ENCODE measurements at regions not wholly inside any gene's neighbourhood (a gene's known extent, or its start where the extent isn't known, plus 50 kb on each side); places are given as distances from the start of the nearest gene placed in this dataset.
"Not testable (repeated sequence)": the region's sequence is repeated elsewhere in the genome, so short reads cannot be mapped to it uniquely, and the experiment has no call there.

DNA sequence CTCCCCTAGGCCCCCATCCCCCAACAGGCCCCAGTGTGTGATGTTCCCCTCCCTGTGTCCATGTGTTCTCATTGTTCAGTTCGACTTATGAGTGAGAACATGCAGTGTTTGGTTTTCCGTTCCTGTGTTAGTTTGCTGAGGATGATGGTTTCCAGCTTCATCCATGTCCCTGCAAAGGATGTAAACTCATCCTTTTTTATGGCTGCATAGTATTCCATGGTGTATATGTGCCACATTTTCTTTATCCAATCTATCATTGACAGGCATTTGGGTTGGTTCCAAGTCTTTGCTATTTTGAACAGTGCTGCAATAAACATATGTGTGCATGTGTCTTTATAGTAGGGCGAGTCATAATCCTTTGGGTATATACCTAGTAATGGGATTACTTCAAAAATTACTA, 295.8 kb upstream of the NUDT12 start:
- CTCF ChIA-PET; H3K27me3 Mint-ChIP-seq (ENCODE audit: low read depth); H3K4me1 Mint-ChIP-seq (ENCODE audit: low read depth); H3K4me3 Mint-ChIP-seq; intact Hi-C loops (cut with micrococcal nuclease); H3K36me3 Mint-ChIP-seq (ENCODE audit: low read depth); H3K27ac Mint-ChIP-seq; DNase-seq; H3K9me3 Mint-ChIP-seq: not testable (repeated sequence)

DNA sequence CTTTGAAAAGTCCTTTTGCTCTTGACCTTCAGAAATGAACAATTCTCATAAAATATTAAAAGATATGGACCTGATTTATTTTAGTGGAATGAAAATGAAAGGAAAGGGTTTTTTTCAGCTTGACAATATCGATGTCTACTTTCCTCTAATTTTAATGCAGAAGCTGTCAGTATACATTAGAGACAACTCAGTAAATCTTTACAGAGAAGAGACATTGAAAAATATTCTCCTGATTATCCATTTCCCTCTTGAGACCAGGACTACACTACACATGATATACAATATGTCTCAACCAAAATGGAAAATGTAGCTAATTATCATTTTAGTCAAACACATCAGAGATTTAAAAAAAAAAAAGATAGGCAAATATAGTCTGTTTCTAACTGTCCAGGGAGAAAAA, 288.5 kb upstream of the NUDT12 start:
- no peak overlapping the region for H3K4me3 Mint-ChIP-seq
- CTCF ChIA-PET = interaction anchor here (0.7 kb wide), 1 partner anchor 1215 kb away, joined by 3 read pairs; no protein-coding TSS in a partner anchor

DNA sequence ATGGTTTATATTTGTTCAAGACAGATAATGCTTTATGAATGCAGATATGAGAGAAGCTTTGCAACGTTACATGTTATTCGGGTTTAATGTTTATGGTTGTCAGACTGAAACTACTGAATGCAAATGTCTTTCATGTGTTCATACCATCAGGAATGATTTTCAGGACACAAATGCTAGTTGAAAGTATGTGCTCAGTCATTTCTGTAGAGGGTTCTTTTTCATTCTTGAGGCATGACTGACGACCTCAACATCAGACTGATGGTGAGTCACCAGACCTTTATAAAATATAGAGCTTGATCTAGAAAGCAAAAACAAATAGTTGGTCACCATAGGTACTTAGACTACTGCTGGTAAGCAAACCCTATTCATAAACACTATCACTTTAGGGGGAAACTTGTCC, 287.3 kb upstream of the NUDT12 start:
- intact Hi-C loops (cut with micrococcal nuclease) = no loop called here
- Mint-ChIP-seq H3K4me3 (no peak overlapping the region), H3K36me3 (ENCODE audit: low read depth) (no peaks in the 10 kb centered on the region), H3K4me1 (ENCODE audit: low read depth) (no peaks in the 10 kb centered on the region), H3K27me3 (ENCODE audit: low read depth) (no peaks in the 10 kb centered on the region), H3K9me3 (no peaks in the 10 kb centered on the region), H3K27ac (no peak overlapping the region)
- CTCF ChIA-PET = no interaction called here
- DNase-seq = no peak

More for the DNA sequence above, 288.5 kb upstream of the NUDT12 start:
- no peaks in the 10 kb centered on the region for H3K4me1 Mint-ChIP-seq (ENCODE audit: low read depth)
- intact Hi-C loops (cut with micrococcal nuclease) = no loop called here
- no peak overlapping the region for H3K27ac Mint-ChIP-seq
- no peaks in the 10 kb centered on the region for H3K9me3 Mint-ChIP-seq
- no peak for DNase-seq
- no peaks in the 10 kb centered on the region for H3K27me3 Mint-ChIP-seq (ENCODE audit: low read depth)
- H3K36me3 Mint-ChIP-seq (ENCODE audit: low read depth) = no peaks in the 10 kb centered on the region

DNA sequence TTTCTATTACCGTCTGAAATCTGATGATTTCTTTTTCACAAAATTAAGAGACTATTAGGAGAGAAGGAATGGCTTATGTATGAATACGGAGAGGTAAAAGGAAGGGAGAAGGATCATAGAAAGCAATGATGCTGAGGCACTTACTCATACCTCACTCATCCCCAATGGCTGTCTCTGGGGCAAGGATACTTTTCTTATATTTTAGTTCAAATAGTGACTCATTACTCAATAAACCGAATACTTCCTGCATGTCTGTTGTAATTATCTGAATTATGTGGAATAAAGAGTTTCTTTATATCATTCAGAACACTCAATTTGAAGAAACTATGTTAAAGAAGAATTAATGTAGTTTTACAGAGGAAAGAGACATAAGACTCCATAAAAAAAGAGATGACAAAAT, 284.5 kb upstream of the NUDT12 start:
- intact Hi-C loops (cut with micrococcal nuclease) = no loop called here
- Mint-ChIP-seq H3K9me3 (no peaks in the 10 kb centered on the region), H3K4me1 (ENCODE audit: low read depth) (no peaks in the 10 kb centered on the region), H3K36me3 (ENCODE audit: low read depth) (no peaks in the 10 kb centered on the region), H3K27me3 (ENCODE audit: low read depth) (no peaks in the 10 kb centered on the region), H3K4me3 (no peak overlapping the region), H3K27ac (no peak overlapping the region)
- no peak for DNase-seq
- CTCF ChIA-PET = no interaction called here

DNA sequence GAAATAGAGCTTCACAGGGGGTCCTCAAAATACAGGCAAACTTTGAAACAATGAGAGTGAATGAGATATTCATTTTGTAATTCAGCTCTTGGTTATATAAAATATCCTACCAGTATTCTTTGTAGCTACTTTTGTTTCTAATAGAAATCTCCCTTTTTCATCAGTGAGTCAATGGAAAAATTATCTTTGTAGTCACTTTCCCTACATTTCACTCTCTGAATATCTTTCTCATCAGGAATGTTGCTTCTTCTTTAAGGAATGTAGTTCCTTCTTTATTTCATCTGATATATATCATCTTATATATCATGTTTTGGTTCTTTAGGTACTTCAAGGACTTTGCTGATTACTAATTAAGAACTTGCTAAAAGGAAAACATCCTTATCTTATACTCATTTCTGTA, 280.3 kb upstream of the NUDT12 start:
- no peaks in the 10 kb centered on the region for H3K9me3 Mint-ChIP-seq
- H3K4me1 Mint-ChIP-seq (ENCODE audit: low read depth) = no peaks in the 10 kb centered on the region
- H3K36me3 Mint-ChIP-seq (ENCODE audit: low read depth) = no peaks in the 10 kb centered on the region
- CTCF ChIA-PET = no interaction called here
- intact Hi-C loops (cut with micrococcal nuclease) = no loop called here
- no peak for DNase-seq
- no peak overlapping the region for H3K27ac Mint-ChIP-seq
- no peak overlapping the region for H3K4me3 Mint-ChIP-seq
- no peaks in the 10 kb centered on the region for H3K27me3 Mint-ChIP-seq (ENCODE audit: low read depth)

DNA sequence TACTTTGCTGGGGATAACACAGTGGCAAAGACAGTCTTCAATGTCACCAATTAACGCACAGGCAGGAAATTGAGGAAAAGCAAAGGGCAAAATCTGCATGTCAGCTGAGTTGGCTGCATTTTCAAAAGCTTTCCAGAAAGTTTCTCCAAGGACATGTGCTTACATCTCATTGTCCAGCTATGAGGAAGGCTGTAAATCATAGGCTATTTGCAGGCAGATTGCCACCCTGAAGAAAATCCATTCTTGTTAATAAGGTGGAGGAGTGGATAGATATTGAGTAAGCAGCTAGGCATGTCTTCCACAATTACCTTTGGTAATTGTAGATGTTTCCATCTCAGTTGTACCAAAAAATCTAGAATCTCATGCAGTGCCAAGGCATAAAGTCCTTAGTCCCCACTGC, 278.0 kb upstream of the NUDT12 start:
- no peaks in the 10 kb centered on the region for H3K36me3 Mint-ChIP-seq (ENCODE audit: low read depth)
- intact Hi-C loops (cut with micrococcal nuclease) = no loop called here
- H3K9me3 Mint-ChIP-seq = peaks cover 1% of the 10 kb centered on the region
- no peak for DNase-seq
- H3K4me3 Mint-ChIP-seq = no peak overlapping the region
- no peaks in the 10 kb centered on the region for H3K4me1 Mint-ChIP-seq (ENCODE audit: low read depth)
- no peak overlapping the region for H3K27ac Mint-ChIP-seq
- H3K27me3 Mint-ChIP-seq (ENCODE audit: low read depth) = no peaks in the 10 kb centered on the region
- CTCF ChIA-PET = no interaction called here

DNA sequence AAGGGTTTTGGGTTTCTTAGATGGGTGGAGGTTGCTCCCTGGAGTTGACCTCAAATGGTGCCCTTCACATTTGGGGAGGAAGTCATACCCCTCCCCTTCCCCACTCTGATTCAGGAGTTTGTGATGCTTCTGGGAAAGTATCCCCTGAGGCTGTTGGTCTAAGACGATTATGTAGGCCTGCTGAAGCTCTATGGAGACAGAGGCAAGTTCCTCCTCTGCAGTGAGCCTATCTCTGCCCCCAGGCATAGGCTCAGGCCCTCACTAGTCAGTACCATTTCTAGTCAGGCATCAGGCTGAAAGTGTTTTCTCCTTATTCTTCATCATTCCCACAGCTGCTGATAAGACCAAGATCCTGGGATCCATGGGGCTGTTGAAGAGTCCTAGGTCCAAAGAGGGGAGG, 271.6 kb upstream of the NUDT12 start:
- no peak overlapping the region for H3K4me3 Mint-ChIP-seq
- no peak overlapping the region for H3K27ac Mint-ChIP-seq
- no peaks in the 10 kb centered on the region for H3K36me3 Mint-ChIP-seq (ENCODE audit: low read depth)
- H3K27me3 Mint-ChIP-seq (ENCODE audit: low read depth) = no peaks in the 10 kb centered on the region
- no peaks in the 10 kb centered on the region for H3K4me1 Mint-ChIP-seq (ENCODE audit: low read depth)
- intact Hi-C loops (cut with micrococcal nuclease) = no loop called here
- H3K9me3 Mint-ChIP-seq = peaks cover 1% of the 10 kb centered on the region
- DNase-seq = no peak
- CTCF ChIA-PET = no interaction called here

DNA sequence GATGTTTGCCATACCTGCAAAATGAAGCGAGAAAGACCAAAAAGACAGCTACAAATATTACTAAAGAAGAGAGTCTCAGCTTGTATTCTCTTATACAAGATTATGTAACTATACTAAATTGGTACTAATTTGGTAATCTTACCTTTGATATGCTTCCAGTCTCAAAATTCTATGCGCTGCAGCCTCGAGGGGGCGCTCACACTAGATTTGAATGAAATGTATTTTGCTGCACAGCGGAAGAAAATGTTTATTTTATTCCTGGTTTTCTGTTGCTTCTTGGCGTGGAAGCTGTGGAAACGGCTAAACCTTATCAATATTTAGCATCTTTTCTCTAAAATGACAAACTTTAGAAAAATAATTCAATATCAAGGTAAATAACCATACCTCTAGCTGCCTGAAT, 267.0 kb upstream of the NUDT12 start:
- Mint-ChIP-seq H3K4me3 (no peak overlapping the region), H3K27ac (no peak overlapping the region), H3K27me3 (ENCODE audit: low read depth) (no peaks in the 10 kb centered on the region), H3K36me3 (ENCODE audit: low read depth) (no peaks in the 10 kb centered on the region), H3K9me3 (peaks cover 4% of the 10 kb centered on the region), H3K4me1 (ENCODE audit: low read depth) (no peaks in the 10 kb centered on the region)
- CTCF ChIA-PET = no interaction called here
- intact Hi-C loops (cut with micrococcal nuclease) = no loop called here
- no peak for DNase-seq

DNA sequence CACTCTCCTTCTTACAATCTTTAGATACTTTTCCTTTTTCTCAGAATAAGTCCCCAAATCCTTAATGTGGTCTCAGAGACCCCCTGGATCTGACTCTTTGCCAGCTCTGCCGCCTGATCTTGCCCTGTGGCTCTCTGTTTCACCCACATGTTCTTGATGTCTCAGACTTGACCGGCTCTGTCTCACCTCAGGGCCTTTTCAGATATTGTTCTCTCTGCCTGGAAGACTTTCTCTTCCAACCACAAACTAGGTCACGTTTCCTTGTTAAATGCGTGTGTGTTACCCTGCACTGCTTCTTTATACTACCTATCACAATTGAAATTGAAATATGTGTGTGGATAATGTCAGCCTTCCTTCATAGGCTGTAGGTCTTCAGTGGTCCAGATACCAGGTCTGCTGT, 265.4 kb upstream of the NUDT12 start:
- no peaks in the 10 kb centered on the region for H3K36me3 Mint-ChIP-seq (ENCODE audit: low read depth)
- peaks cover 4% of the 10 kb centered on the region for H3K9me3 Mint-ChIP-seq
- H3K27me3 Mint-ChIP-seq (ENCODE audit: low read depth) = no peaks in the 10 kb centered on the region
- CTCF ChIA-PET = no interaction called here
- no peak for DNase-seq
- no peak overlapping the region for H3K4me3 Mint-ChIP-seq
- no peak overlapping the region for H3K27ac Mint-ChIP-seq
- intact Hi-C loops (cut with micrococcal nuclease) = no loop called here
- H3K4me1 Mint-ChIP-seq (ENCODE audit: low read depth) = no peaks in the 10 kb centered on the region

DNA sequence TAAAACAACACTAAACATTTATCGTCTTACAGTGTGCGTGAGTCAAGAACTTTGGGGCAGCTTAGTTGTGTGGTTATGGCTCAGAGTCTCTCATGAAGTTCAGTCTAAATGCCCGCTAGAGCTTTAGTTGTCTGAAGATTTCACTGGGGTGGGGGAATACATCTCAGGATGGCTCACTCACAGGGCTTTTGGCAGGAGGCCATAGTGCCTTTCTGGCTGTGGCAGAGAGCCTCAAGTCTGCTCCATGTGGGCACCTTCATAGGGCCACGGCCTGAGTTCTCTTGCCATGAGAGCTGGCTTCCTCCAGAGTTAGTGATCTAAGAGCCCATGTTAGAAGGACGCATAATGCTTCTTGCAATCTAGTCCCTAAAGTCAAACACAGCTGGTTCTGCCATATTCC, 258.8 kb upstream of the NUDT12 start:
- peaks cover 4% of the 10 kb centered on the region for H3K9me3 Mint-ChIP-seq
- no peak overlapping the region for H3K4me3 Mint-ChIP-seq
- H3K27ac Mint-ChIP-seq = no peak overlapping the region
- H3K36me3 Mint-ChIP-seq (ENCODE audit: low read depth) = no peaks in the 10 kb centered on the region
- CTCF ChIA-PET = no interaction called here
- no peaks in the 10 kb centered on the region for H3K27me3 Mint-ChIP-seq (ENCODE audit: low read depth)
- no peak for DNase-seq
- H3K4me1 Mint-ChIP-seq (ENCODE audit: low read depth) = no peaks in the 10 kb centered on the region
- intact Hi-C loops (cut with micrococcal nuclease) = no loop called here

DNA sequence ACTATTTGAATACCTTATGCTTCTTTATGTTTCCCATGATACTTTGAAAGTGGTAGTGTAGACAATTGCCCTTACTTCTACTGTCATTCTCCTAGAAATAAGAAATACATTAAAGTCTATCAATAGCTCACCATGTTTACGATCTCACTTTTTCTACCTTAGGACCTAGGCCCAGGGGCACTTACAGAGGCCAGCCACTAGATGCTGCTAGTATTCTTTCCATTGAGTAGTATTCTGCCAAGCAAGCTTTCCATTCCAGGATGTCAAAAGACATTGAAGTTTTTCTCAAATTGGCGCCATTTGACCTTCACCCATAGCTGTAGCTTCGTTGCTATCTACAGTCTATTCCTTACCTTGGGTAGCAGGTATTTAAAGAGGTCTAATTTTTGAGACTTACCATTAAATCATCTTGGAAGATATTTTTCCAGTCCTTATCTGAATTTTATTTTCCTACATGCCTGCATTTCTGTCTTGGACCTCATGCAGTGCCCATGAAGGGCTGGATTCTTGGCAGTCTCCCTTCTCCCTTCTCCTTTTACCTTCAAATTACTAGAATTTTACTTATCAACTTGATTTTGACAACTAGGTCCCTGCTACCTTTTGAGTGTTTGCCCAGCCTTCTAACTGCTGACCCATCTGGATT, 246.0 kb upstream of the NUDT12 start:
- intact Hi-C loops (cut with micrococcal nuclease) = no loop called here
- CTCF ChIA-PET = interaction anchor here (0.6 kb wide), 1 partner anchor 89 kb away, joined by 5 read pairs; no protein-coding TSS in a partner anchor
- no peak overlapping the region for H3K4me3 Mint-ChIP-seq
- H3K27ac Mint-ChIP-seq = no peak overlapping the region
- no peak for DNase-seq
- no peaks in the 10 kb centered on the region for H3K36me3 Mint-ChIP-seq (ENCODE audit: low read depth)
- H3K9me3 Mint-ChIP-seq = no peaks in the 10 kb centered on the region
- no peaks in the 10 kb centered on the region for H3K27me3 Mint-ChIP-seq (ENCODE audit: low read depth)
- no peaks in the 10 kb centered on the region for H3K4me1 Mint-ChIP-seq (ENCODE audit: low read depth)

DNA sequence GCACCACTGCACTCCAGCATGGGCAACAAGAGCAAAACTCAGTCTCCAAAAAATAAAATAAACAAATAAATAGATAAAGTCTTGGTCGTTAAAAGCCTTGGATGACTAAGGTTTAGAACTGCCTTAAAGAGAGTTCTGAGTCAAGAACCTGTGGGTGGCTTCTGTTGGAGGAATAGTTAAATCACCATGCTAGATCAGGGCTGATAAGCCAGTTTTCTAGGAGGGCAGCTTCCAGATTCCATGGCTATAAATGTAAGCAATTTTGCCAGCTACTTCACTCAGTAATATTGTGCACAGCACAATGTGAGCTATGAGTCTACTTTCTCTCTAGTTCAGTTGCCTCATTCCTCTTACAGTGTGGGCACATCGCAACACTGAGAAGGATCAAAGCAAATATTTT, 242.1 kb upstream of the NUDT12 start:
- CTCF ChIA-PET = interaction anchor here (0.6 kb wide), 1 partner anchor 134 kb away, joined by 4 read pairs; no protein-coding TSS in a partner anchor
- intact Hi-C loops (cut with micrococcal nuclease) = no loop called here
- Mint-ChIP-seq H3K27me3 (ENCODE audit: low read depth) (no peaks in the 10 kb centered on the region), H3K4me1 (ENCODE audit: low read depth) (no peaks in the 10 kb centered on the region), H3K36me3 (ENCODE audit: low read depth) (no peaks in the 10 kb centered on the region), H3K4me3 (no peak overlapping the region), H3K9me3 (peaks cover 2% of the 10 kb centered on the region), H3K27ac (no peak overlapping the region)
- no peak for DNase-seq

DNA sequence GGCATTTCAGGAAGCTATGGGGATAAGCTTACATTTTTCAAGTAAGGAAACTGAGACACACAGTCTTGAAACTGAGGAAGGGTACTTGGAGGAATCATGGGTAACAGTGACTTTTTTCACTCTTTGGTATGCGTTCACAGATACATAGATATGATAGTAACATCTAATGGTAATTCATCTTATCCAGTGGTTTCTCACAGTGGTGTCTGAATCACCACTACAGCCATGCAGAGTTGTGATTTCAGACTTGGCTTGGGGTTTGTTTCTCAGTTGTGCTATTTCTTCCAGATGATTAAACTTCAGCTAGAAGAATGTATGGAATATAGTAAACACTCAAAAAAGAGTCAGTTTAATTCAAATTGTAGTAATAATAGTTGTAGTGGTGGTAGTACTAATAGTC, 239.1 kb upstream of the NUDT12 start:
- no peak overlapping the region for H3K4me3 Mint-ChIP-seq
- CTCF ChIA-PET = no interaction called here
- H3K4me1 Mint-ChIP-seq (ENCODE audit: low read depth) = no peaks in the 10 kb centered on the region
- no peaks in the 10 kb centered on the region for H3K27me3 Mint-ChIP-seq (ENCODE audit: low read depth)
- H3K27ac Mint-ChIP-seq = no peak overlapping the region
- H3K36me3 Mint-ChIP-seq (ENCODE audit: low read depth) = no peaks in the 10 kb centered on the region
- DNase-seq = no peak
- H3K9me3 Mint-ChIP-seq = peaks cover 3% of the 10 kb centered on the region
- intact Hi-C loops (cut with micrococcal nuclease) = no loop called here

Measured in activated naive CD4-positive, alpha-beta T cell treated with anti-CD3 and anti-CD28 coated beads for 36 hours (primary cell).